Stomach (tissue), 8 donors: ENCODE measurements at regions not wholly inside any gene's neighbourhood (a gene's known extent, or its start where the extent isn't known, plus 50 kb on each side); places are given as distances from the start of the nearest gene placed in this dataset.

Experiments
- DNase-seq, 2 donors: peaks; one replicate each; pipeline versions ENCODE4 v3.0.0 to v3.0.0-alpha.2; 2013 to 2019
- H3K27ac ChIP-seq, 5 donors: fragments of 200-600 bp in 4 of 5; sonication (generic) in 4 of 5; one replicate each; pipeline ENCODE4 v1.5.1; 2013 to 2019; ENCODE audit warnings: mild to moderate bottlenecking in 1 of 5, moderate library complexity in 1 of 5
- H3K27me3 ChIP-seq, 3 donors: fragments of 200-600 bp; sonication (generic); one replicate each; pipeline ENCODE4 v1.5.1; 2017 to 2019; ENCODE audit warnings: mixed run types in 1 of 3
- H3K36me3 ChIP-seq, 4 donors: fragments of 200-600 bp; sonication (generic); 1 replicate in 3 of 4; 2 replicates in 1 of 4; pipeline ENCODE4 v1.5.1; 2016 to 2019
- H3K4me1 ChIP-seq, 4 donors: fragments of 200-600 bp; sonication (generic); one replicate each; pipeline ENCODE4 v1.5.1; 2016 to 2019
- H3K4me3 ChIP-seq, 4 donors: fragments of 200-600 bp; sonication (generic) in 3 of 4; one replicate each; pipeline ENCODE4 v1.5.1; 2016 to 2019; ENCODE audit warnings: mild to moderate bottlenecking in 1 of 4
- H3K9me3 ChIP-seq, 4 donors: fragments of 200-600 bp; sonication (generic); one replicate each; pipeline ENCODE4 v1.5.1; 2016 to 2019
- EP300 ChIP-seq: sonication (generic); formaldehyde crosslinking; IDR thresholded peaks from one replicate; pipeline ENCODE4 v1.6.1; 2017; ENCODE audit warnings: antibody characterized with exemption
- POLR2A ChIP-seq, 4 donors: fragments of 450-650 bp; IDR thresholded peaks; one replicate each; pipeline ENCODE4 v1.6.1; 2016; ENCODE audit warnings: antibody characterized with exemption in 4 of 4, control low read depth in 2 of 4, mild to moderate bottlenecking in 1 of 4, moderate library complexity in 1 of 4
- POLR2AphosphoS5 ChIP-seq, 3 donors: sonication (generic); formaldehyde crosslinking; IDR thresholded peaks; one replicate each; pipeline ENCODE4 v1.6.1; 2016; ENCODE audit warnings: antibody characterized with exemption in 3 of 3
- WGBS, 5 donors: extraction: QIAGEN DNeasy Blood & Tissue Kit in 3 of 5; methylation state at CpG; one replicate each; pipeline versions ENCODE4 v1.1.5 to v1.1.7; 2013 to 2018; 5-methylcytosine and 5-hydroxymethylcytosine counted together
- intact Hi-C: fragments of 100-400 bp; cut with DNase I; formaldehyde crosslinking; loops from one replicate; pipeline ENCODE4 v1.15.1; 2023; ENCODE audit warnings: low total_unique reads
- TF ChIP-seq, protein P1 (sequence below), 7 experiments: fragments of 450-650 bp in 4 of 7; fragments of 200-600 bp in 3 of 7; sonication (generic) in 3 of 7; IDR thresholded peaks; one replicate each; pipeline ENCODE4 v1.5.1; 2016 to 2019; ENCODE audit warnings: antibody characterized with exemption in 7 of 7, control low read depth in 2 of 7, mild to moderate bottlenecking in 1 of 7
- donor health status: healthy with polysubstance abuse.
- donor health status: Bipolar disorder and iron deficiency.
- donor health status: healthy.

DNA sequence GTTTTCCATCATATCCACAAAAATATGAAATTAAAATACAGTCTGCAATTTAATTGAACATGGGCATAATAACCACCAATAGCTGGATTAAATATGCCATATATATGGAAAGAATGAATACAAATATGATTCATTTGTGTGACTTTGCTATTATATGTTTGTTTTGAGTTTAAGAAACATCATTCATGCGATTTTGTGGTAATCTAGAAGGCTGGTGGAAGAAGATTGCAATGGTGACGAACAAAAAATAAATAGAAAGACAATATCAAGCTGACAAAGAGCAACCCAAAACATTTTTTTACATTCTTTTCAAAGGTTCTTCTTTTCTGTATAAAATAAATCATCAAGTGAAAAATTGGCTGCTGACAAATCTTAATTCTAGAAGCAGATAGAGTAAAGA lies 610.0 kb downstream of the MAT2B start:
- Histone ChIP-seq H3K4me1 (no peaks in the 10 kb centered on the region), H3K4me3 (no peak overlapping the region), H3K27me3 (no peaks in the 10 kb centered on the region), H3K27ac (no peak overlapping the region), H3K9me3 (no peaks in the 10 kb centered on the region), H3K36me3 (no peaks in the 10 kb centered on the region)
- WGBS, 5 donors: 66 to 77% (median 73%) methylated on average over 2 of the region's 2 CpGs
- no peak for DNase-seq
- TF ChIP-seq EP300 (no peak), POLR2A (IDR thresholded peaks at IDR 0.05) (no peak), POLR2AphosphoS5 (IDR thresholded peaks at IDR 0.05) (no peak)
- TF ChIP-seq, protein P1, sequence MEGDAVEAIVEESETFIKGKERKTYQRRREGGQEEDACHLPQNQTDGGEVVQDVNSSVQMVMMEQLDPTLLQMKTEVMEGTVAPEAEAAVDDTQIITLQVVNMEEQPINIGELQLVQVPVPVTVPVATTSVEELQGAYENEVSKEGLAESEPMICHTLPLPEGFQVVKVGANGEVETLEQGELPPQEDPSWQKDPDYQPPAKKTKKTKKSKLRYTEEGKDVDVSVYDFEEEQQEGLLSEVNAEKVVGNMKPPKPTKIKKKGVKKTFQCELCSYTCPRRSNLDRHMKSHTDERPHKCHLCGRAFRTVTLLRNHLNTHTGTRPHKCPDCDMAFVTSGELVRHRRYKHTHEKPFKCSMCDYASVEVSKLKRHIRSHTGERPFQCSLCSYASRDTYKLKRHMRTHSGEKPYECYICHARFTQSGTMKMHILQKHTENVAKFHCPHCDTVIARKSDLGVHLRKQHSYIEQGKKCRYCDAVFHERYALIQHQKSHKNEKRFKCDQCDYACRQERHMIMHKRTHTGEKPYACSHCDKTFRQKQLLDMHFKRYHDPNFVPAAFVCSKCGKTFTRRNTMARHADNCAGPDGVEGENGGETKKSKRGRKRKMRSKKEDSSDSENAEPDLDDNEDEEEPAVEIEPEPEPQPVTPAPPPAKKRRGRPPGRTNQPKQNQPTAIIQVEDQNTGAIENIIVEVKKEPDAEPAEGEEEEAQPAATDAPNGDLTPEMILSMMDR (IDR thresholded peaks at IDR 0.05): no peak
- intact Hi-C loops: no loop called here

DNA sequence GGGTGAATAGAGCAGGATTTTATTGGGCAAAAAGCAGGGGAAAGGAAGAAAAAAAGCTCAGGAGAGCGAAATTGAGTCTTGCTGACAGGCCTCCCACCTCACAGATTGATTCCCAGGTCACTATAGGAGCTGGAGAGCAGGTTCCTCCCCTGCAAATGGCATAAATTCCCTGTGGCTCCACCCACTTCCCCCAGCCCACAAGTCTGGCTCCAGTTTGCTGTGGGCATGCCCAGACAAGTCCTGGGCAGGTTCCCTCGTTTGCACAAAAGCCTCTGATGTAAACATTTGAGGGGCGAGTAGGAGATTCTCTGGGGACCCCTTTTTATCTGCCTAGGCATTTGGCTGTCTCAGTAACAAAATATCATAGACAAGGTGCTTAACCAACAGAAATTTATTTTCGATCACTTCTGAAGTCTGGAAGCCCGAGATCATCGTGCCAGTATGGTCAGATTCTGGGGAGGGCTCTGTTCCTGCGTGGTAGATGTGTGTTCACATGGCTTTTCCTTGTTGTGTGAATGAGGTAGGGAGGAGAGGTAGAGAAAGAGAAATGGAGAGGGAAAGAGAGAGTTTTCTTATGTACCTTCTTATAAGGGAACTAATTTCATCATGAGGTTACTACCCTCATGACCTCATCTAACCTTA lies 614.5 kb downstream of the MAT2B start:
- H3K4me1 ChIP-seq: no peaks in the 10 kb centered on the region
- intact Hi-C loops: no loop called here
- H3K9me3 ChIP-seq: no peaks in the 10 kb centered on the region
- no peak overlapping the region for H3K27ac ChIP-seq
- TF ChIP-seq POLR2AphosphoS5 (IDR thresholded peaks at IDR 0.05) (no peak), POLR2A (IDR thresholded peaks at IDR 0.05) (no peak), EP300 (no peak)
- TF ChIP-seq, protein P1 (IDR thresholded peaks at IDR 0.05): no peak
- WGBS, 5 donors: 64 to 74% (median 72%) methylated on average over 7 of the region's 7 CpGs
- H3K36me3 ChIP-seq: no peaks in the 10 kb centered on the region
- no peak for DNase-seq
- no peak overlapping the region for H3K4me3 ChIP-seq
- H3K27me3 ChIP-seq: no peaks in the 10 kb centered on the region

DNA sequence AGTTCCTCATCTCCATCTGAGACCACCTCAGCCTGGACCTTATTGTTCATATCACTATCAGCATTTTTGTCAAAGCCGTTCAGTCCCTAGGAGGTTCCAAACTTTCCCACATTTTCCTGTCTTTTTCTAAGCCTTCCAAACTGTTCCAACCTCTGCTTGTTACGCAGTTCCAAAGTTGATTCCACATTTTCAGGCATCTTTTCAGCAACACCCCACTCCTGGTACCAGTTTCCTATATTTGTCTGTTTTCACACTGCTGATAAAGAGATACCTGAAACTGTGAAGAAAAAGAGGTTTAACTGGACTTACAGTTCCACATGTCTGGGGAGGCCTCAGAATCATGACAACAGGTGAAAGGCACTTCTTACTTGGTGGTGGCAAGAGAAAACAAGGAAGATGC lies 622.1 kb downstream of the MAT2B start:
- H3K4me1 ChIP-seq: no peaks in the 10 kb centered on the region
- H3K36me3 ChIP-seq: no peaks in the 10 kb centered on the region
- 82 to 91% (median 90%) methylated on average over 2 of the region's 2 CpGs for WGBS, 5 donors
- intact Hi-C loops: no loop called here
- no peak for DNase-seq
- no peaks in the 10 kb centered on the region for H3K27me3 ChIP-seq
- H3K27ac ChIP-seq: no peak overlapping the region
- TF ChIP-seq POLR2AphosphoS5 (IDR thresholded peaks at IDR 0.05) (no peak), EP300 (no peak), POLR2A (IDR thresholded peaks at IDR 0.05) (no peak)
- TF ChIP-seq, protein P1 (IDR thresholded peaks at IDR 0.05): no peak
- H3K4me3 ChIP-seq: no peak overlapping the region
- peaks cover 5 to 44% (median 27%) of the 10 kb centered on the region in 4 donors for H3K9me3 ChIP-seq

DNA sequence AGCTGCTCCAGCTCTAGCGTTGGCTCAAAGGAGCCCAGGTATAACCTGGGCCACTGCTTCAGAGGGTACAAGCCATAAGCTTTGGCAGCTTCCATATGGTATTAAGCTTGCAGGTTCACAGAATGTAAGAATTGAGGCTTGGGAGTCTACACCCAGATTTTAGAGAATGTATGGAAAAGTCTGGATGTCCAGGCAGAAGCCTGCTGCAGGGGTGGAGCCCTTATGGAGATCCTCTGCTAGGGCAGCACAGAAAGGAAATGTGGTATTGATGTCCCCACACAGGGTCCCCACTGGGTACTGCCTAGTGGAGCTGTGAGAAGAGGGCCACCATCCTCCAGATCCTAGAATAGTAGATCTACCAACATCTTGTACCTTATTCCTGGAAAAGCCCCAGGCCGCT lies 626.9 kb downstream of the MAT2B start:
- no peaks in the 10 kb centered on the region for H3K27me3 ChIP-seq
- H3K4me3 ChIP-seq: no peak overlapping the region
- H3K4me1 ChIP-seq: no peaks in the 10 kb centered on the region
- no peak for DNase-seq
- intact Hi-C loops: no loop called here
- WGBS, 5 donors: 88 to 98% (median 92%) methylated on average over 2 of the region's 2 CpGs
- H3K27ac ChIP-seq: no peak overlapping the region
- peaks cover 7 to 41% (median 20%) of the 10 kb centered on the region in 4 donors for H3K9me3 ChIP-seq
- H3K36me3 ChIP-seq: no peaks in the 10 kb centered on the region
- TF ChIP-seq EP300 (no peak), POLR2A (IDR thresholded peaks at IDR 0.05) (no peak), POLR2AphosphoS5 (IDR thresholded peaks at IDR 0.05) (no peak)
- TF ChIP-seq, protein P1 (IDR thresholded peaks at IDR 0.05): no peak
